Neuronal stem cell (in vitro differentiated cells): ENCODE measurements at regions not wholly inside any gene's neighbourhood (a gene's known extent, or its start where the extent isn't known, plus 50 kb on each side); places are given as distances from the start of the nearest gene placed in this dataset.
"Not testable (repeated sequence)": the region's sequence is repeated elsewhere in the genome, so short reads cannot be mapped to it uniquely, and the experiment has no call there.

Experiments
- DNase-seq: peaks from one replicate; pipeline ENCODE4 v3.0.0-alpha.2; 2013; ENCODE audit warnings: low spot score
- H2AFZ ChIP-seq: one replicate; pipeline ENCODE4 v1.6.1; 2013; ENCODE audit warnings: mild to moderate bottlenecking, low read length, inconsistent platforms
- H2AK5ac ChIP-seq: 2 replicates; pipeline ENCODE4 v1.6.1; 2013; ENCODE audit warnings: low read depth, mild to moderate bottlenecking, inconsistent platforms, low read length, moderate library complexity, mixed read lengths
- H2BK120ac ChIP-seq: 2 replicates; pipeline ENCODE4 v1.6.1; 2013; ENCODE audit warnings: low read depth, mild to moderate bottlenecking, inconsistent platforms, low read length, moderate library complexity, mixed read lengths
- H2BK12ac ChIP-seq: one replicate; pipeline ENCODE4 v1.6.1; 2013; ENCODE audit warnings: low read length, inconsistent platforms
- H2BK15ac ChIP-seq: 2 replicates; pipeline ENCODE4 v1.6.1; 2013; ENCODE audit warnings: mild to moderate bottlenecking, low read length, inconsistent platforms, mixed read lengths
- H2BK5ac ChIP-seq: one replicate; pipeline ENCODE4 v1.6.1; 2013; ENCODE audit warnings: inconsistent platforms, mild to moderate bottlenecking, low read length, moderate library complexity
- H3K14ac ChIP-seq: one replicate; pipeline ENCODE4 v1.6.1; 2013; ENCODE audit warnings: low read length, inconsistent platforms
- H3K18ac ChIP-seq: 2 replicates; pipeline ENCODE4 v1.6.1; 2013; ENCODE audit warnings: low read length, inconsistent platforms
- H3K23ac ChIP-seq: 2 replicates; pipeline ENCODE4 v1.6.1; 2013; ENCODE audit warnings: low read depth, mild to moderate bottlenecking, mixed read lengths, low read length, inconsistent platforms; ENCODE audit not compliant: poor library complexity
- H3K27ac ChIP-seq: replicated peaks from 3 replicates; pipeline ENCODE4 v1.5.1; 2013; ENCODE audit warnings: low read length, inconsistent platforms
- H3K27me3 ChIP-seq, 3 experiments: 2 replicates each; pipeline ENCODE4 v1.6.1; 2013; ENCODE audit warnings: low read length in 3 of 3, mild to moderate bottlenecking in 2 of 3, inconsistent platforms in 1 of 3, low read depth in 1 of 3, mixed read lengths in 1 of 3, moderate library complexity in 1 of 3; ENCODE audit not compliant: control insufficient read depth in 3 of 3, insufficient read depth in 3 of 3
- H3K36me3 ChIP-seq, 2 donors: replicated peaks in 1 of 2; 2 replicates each; pipeline ENCODE4 v1.6.1; 2013; ENCODE audit warnings: low read length in 2 of 2; ENCODE audit not compliant: control insufficient read depth in 2 of 2, insufficient read depth in 2 of 2
- H3K4ac ChIP-seq: 2 replicates; pipeline ENCODE4 v1.6.1; 2013; ENCODE audit warnings: inconsistent platforms, mild to moderate bottlenecking, low read length, moderate library complexity
- H3K4me1 ChIP-seq, 2 donors: 1 replicate in 1 of 2; 2 replicates in 1 of 2; pipeline ENCODE4 v1.6.1; 2013; ENCODE audit warnings: low read length in 2 of 2, low read depth in 1 of 2; ENCODE audit not compliant: control insufficient read depth in 2 of 2, insufficient read depth in 1 of 2
- H3K4me2 ChIP-seq: one replicate; pipeline ENCODE4 v1.6.1; 2013; ENCODE audit warnings: mild to moderate bottlenecking, low read length, inconsistent platforms; ENCODE audit not compliant: insufficient read depth, poor library complexity, severe bottlenecking
- H3K4me3 ChIP-seq, 2 donors: 2 replicates each; pipeline ENCODE4 v1.5.1; 2013; ENCODE audit warnings: low read length in 2 of 2, mild to moderate bottlenecking in 2 of 2, inconsistent platforms in 1 of 2, moderate library complexity in 1 of 2
- H3K79me1 ChIP-seq: one replicate; pipeline ENCODE4 v1.6.1; 2013; ENCODE audit warnings: low read depth, mild to moderate bottlenecking, inconsistent platforms, low read length, moderate library complexity
- H3K9ac ChIP-seq: one replicate; pipeline ENCODE4 v1.6.1; 2013; ENCODE audit warnings: mild to moderate bottlenecking, low read depth, low read length, inconsistent platforms; ENCODE audit not compliant: poor library complexity
- H3K9me3 ChIP-seq, 2 donors: replicated peaks in 1 of 2; 2 replicates each; pipeline versions ENCODE3 to v1.6.1; 2013; ENCODE audit warnings: low read length in 2 of 2, mild to moderate bottlenecking in 2 of 2, inconsistent platforms in 1 of 2, low read depth in 1 of 2, mixed read lengths in 1 of 2, moderate library complexity in 1 of 2; ENCODE audit not compliant: control insufficient read depth in 2 of 2, insufficient read depth in 1 of 2
- H4K8ac ChIP-seq: one replicate; pipeline ENCODE4 v1.6.1; 2013; ENCODE audit warnings: low read depth, mild to moderate bottlenecking, inconsistent platforms, low read length, moderate library complexity
- H4K91ac ChIP-seq: one replicate; pipeline ENCODE4 v1.6.1; 2013; ENCODE audit warnings: low read length, low read depth, mild to moderate bottlenecking, inconsistent platforms; ENCODE audit not compliant: poor library complexity
- WGBS, 2 donors: extraction: QIAGEN DNeasy Blood & Tissue Kit; methylation state at CpG; one replicate each; pipeline ENCODE4 v1.1.7; 2013; ENCODE audit warnings: missing lambda C conversion rate in 2 of 2, mixed read lengths in 1 of 2; ENCODE audit not compliant: insufficient read length in 2 of 2, insufficient replicate concordance in 1 of 2; ENCODE audit errors: extremely low coverage in 2 of 2; 5-methylcytosine and 5-hydroxymethylcytosine counted together

DNA sequence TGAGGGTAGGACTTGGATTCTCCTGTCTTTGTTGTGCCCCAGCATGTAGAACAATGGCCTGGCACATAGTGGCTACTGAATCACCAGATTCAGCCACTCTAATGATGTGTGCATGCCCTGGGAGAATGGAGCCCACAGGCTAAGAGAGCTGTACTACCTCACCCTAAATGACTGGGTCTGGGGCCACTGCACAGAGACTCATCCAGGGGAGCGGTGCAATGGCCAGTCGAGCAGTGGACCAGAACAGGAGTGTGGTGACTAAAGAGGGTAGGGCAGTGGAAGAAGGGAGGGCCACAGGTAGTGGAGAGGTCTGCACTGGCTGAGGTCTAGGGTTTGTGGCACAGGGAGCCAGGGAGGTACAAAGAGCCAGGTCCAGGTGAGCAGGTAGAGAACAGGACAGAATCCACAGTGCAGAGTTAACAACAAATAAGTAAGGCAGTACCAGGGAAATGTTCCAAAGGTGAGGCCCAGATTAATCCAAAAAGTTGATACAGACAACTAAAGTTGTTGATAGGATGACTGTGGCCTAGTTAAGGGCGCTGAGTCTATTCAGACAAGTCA, 142.7 kb upstream of the ATP11B start:
- no peak overlapping the region for H3K23ac ChIP-seq
- H3K4me1 ChIP-seq, result no peaks in the 10 kb centered on the region
- no peak overlapping the region for H3K4me3 ChIP-seq
- no CpG with 5 or more reads among the region's 3 CpGs for WGBS, 2 donors
- no peak overlapping the region for H3K4ac ChIP-seq
- H2BK15ac ChIP-seq, result no peak overlapping the region
- H4K91ac ChIP-seq, result no peak overlapping the region
- no peak overlapping the region for H2BK5ac ChIP-seq
- no peak overlapping the region for H2AFZ ChIP-seq
- no peak overlapping the region for H3K18ac ChIP-seq
- H4K8ac ChIP-seq, result no peak overlapping the region
- H2BK120ac ChIP-seq, result no peak overlapping the region
- H3K4me2 ChIP-seq, result no peak overlapping the region
- H3K36me3 ChIP-seq, result no peaks in the 10 kb centered on the region
- H2BK12ac ChIP-seq, result no peak overlapping the region
- H3K9ac ChIP-seq, result no peak overlapping the region
- no peak for DNase-seq
- H3K79me1 ChIP-seq, result no peaks in the 10 kb centered on the region
- H2AK5ac ChIP-seq, result no peak overlapping the region
- H3K27me3 ChIP-seq, result no peaks in the 10 kb centered on the region
- H3K14ac ChIP-seq, result no peak overlapping the region
- H3K9me3 ChIP-seq, result peaks cover 0 to 9% of the 10 kb centered on the region in 2 donors
- no peak overlapping the region for H3K27ac ChIP-seq

DNA sequence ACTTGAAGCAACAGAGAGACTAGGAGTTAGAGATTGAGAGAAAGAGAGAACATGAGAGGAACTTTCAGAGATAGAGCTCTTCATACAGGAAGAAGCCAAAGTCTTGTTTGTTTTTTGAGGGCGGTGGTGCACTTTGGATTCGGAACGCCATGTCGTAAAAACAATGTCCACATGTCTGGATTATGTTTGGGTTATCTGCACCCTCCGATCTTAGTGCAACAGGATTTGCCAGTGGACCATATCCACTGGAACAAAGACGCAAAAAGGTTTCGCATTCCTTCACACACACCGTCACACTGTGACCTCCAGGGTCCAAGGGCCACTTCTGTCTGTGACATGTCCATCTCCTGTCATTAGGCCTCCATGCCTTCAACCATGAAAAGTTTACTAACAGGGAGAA, 141.8 kb upstream of the ATP11B start:
- Histone ChIP-seq H3K4me2 (no peak overlapping the region), H2AK5ac (no peak overlapping the region), H3K14ac (no peak overlapping the region), H3K9me3 (peaks cover 0 to 9% of the 10 kb centered on the region in 2 donors), H3K4me1 (no peaks in the 10 kb centered on the region), H3K36me3 (no peaks in the 10 kb centered on the region), H4K91ac (no peak overlapping the region), H2BK15ac (no peak overlapping the region), H2AFZ (no peak overlapping the region), H3K27ac (no peak overlapping the region), H2BK5ac (no peak overlapping the region), H3K4me3 (no peak overlapping the region), H2BK120ac (no peak overlapping the region), H3K27me3 (no peaks in the 10 kb centered on the region), H2BK12ac (no peak overlapping the region), H3K4ac (no peak overlapping the region), H3K18ac (no peak overlapping the region), H3K9ac (no peak overlapping the region), H3K79me1 (no peaks in the 10 kb centered on the region), H3K23ac (no peak overlapping the region), H4K8ac (no peak overlapping the region)
- WGBS, 2 donors, result no CpG with 5 or more reads among the region's 8 CpGs
- DNase-seq, result no peak

DNA sequence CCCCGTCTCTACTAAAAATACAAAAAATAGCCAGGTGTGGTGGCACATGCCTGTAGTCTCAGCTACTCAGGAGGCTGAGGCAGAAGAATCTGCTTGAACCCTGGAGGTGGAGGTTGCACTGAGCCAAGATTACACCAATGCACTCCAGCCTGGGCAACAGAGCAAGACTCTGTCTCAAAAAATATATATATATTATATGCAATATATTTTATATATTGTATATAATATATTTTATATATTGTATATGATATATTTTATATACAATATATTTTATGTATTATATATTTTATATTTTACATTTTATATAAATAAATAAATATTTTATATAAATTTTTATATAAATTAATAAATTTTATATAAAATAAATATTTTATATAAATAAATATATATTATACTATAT, 140.2 kb upstream of the ATP11B start:
- WGBS, 2 donors, result no CpG with 5 or more reads among the region's 1 CpG

GRCh38 chr3:182668541-182668940, 124.8 kb upstream of the ATP11B start:
- DNase-seq, result no peak
- WGBS, 2 donors, result no CpG with 5 or more reads among the region's 3 CpGs
- no peak overlapping the region for H3K27ac ChIP-seq
- no peak overlapping the region for H3K4me2 ChIP-seq
- no peak overlapping the region for H2BK120ac ChIP-seq
- H2AK5ac ChIP-seq, result no peak overlapping the region
- no peaks in the 10 kb centered on the region for H3K79me1 ChIP-seq
- no peak overlapping the region for H2BK5ac ChIP-seq
- H3K27me3 ChIP-seq, result no peaks in the 10 kb centered on the region
- no peaks in the 10 kb centered on the region for H3K9me3 ChIP-seq
- no peak overlapping the region for H3K14ac ChIP-seq
- H4K8ac ChIP-seq, result no peak overlapping the region
- H3K4me1 ChIP-seq, result peaks cover 4 to 6% of the 10 kb centered on the region in 2 donors
- no peak overlapping the region for H3K23ac ChIP-seq
- H2BK15ac ChIP-seq, result no peak overlapping the region
- H3K36me3 ChIP-seq, result no peaks in the 10 kb centered on the region
- no peak overlapping the region for H3K9ac ChIP-seq
- H2BK12ac ChIP-seq, result no peak overlapping the region
- no peak overlapping the region for H3K4ac ChIP-seq
- no peak overlapping the region for H2AFZ ChIP-seq
- no peak overlapping the region for H3K18ac ChIP-seq
- H3K4me3 ChIP-seq, result no peak overlapping the region
- no peak overlapping the region for H4K91ac ChIP-seq

More for the DNA sequence above, 140.2 kb upstream of the ATP11B start:
- H2BK15ac ChIP-seq, H3K4me3 ChIP-seq, H3K9ac ChIP-seq, H3K18ac ChIP-seq, H3K23ac ChIP-seq, H3K4ac ChIP-seq, H3K4me1 ChIP-seq, H3K27ac ChIP-seq, H3K9me3 ChIP-seq, H3K79me1 ChIP-seq, H4K8ac ChIP-seq, H3K14ac ChIP-seq, H2AFZ ChIP-seq, H3K27me3 ChIP-seq, H3K4me2 ChIP-seq, H2BK12ac ChIP-seq, H4K91ac ChIP-seq, H2BK5ac ChIP-seq, DNase-seq, H2AK5ac ChIP-seq, H2BK120ac ChIP-seq, H3K36me3 ChIP-seq: not testable (repeated sequence)
